Nephron progenitor cell (in vitro differentiated cells): ENCODE measurements at regions not wholly inside any gene's neighbourhood (a gene's known extent, or its start where the extent isn't known, plus 50 kb on each side); places are given as distances from the start of the nearest gene placed in this dataset.

ENCODE experiments used
- DNase-seq: peaks from one replicate; pipeline ENCODE4 v3.0.0; 2021
- H3K27ac Mint-ChIP-seq: 2 replicates; pipeline ENCODE4 v1.8.0; 2021; ENCODE audit warnings: mild to moderate bottlenecking, moderate library complexity, mixed read lengths
- H3K27me3 Mint-ChIP-seq: 2 replicates; pipeline ENCODE4 v1.8.0; 2021; ENCODE audit warnings: mild to moderate bottlenecking, low read depth, mixed read lengths; ENCODE audit not compliant: poor library complexity
- H3K36me3 Mint-ChIP-seq: 2 replicates; pipeline ENCODE4 v1.8.0; 2021; ENCODE audit warnings: low read depth, mixed read lengths
- H3K4me1 Mint-ChIP-seq: 2 replicates; pipeline ENCODE4 v1.8.0; 2021; ENCODE audit warnings: mixed read lengths
- H3K4me3 Mint-ChIP-seq: 2 replicates; pipeline ENCODE4 v1.8.0; 2021; ENCODE audit warnings: mild to moderate bottlenecking, moderate library complexity, mixed read lengths
- H3K9me3 Mint-ChIP-seq: 2 replicates; pipeline ENCODE4 v1.8.0; 2021; ENCODE audit warnings: mild to moderate bottlenecking, moderate library complexity, mixed read lengths
- CTCF ChIP-seq: fragments of 200-600 bp; sonication (generic); IDR thresholded peaks from 2 replicates; pipeline ENCODE4 v1.5.0; 2021; ENCODE audit warnings: antibody characterized with exemption

GRCh38 chr18:28707006-28707405 lies 530.1 kb upstream of the CDH2 start:
- peaks cover 18% of the 10 kb centered on the region for H3K4me1 Mint-ChIP-seq
- TF ChIP-seq CTCF = no peak
- peak overlapping the region; percentile 72 for H3K27ac Mint-ChIP-seq
- H3K9me3 Mint-ChIP-seq = no peaks in the 10 kb centered on the region
- H3K4me3 Mint-ChIP-seq = no peak overlapping the region
- no peaks in the 10 kb centered on the region for H3K27me3 Mint-ChIP-seq
- no peak for DNase-seq
- no peaks in the 10 kb centered on the region for H3K36me3 Mint-ChIP-seq

GRCh38 chr18:28706397-28706796 lies 529.5 kb upstream of the CDH2 start:
- DNase-seq = no peak
- H3K27ac Mint-ChIP-seq = peak overlapping the region; percentile 24
- H3K9me3 Mint-ChIP-seq = no peaks in the 10 kb centered on the region
- H3K27me3 Mint-ChIP-seq = no peaks in the 10 kb centered on the region
- H3K4me3 Mint-ChIP-seq = no peak overlapping the region
- TF ChIP-seq CTCF = no peak
- H3K36me3 Mint-ChIP-seq = no peaks in the 10 kb centered on the region
- H3K4me1 Mint-ChIP-seq = peaks cover 18% of the 10 kb centered on the region

DNA sequence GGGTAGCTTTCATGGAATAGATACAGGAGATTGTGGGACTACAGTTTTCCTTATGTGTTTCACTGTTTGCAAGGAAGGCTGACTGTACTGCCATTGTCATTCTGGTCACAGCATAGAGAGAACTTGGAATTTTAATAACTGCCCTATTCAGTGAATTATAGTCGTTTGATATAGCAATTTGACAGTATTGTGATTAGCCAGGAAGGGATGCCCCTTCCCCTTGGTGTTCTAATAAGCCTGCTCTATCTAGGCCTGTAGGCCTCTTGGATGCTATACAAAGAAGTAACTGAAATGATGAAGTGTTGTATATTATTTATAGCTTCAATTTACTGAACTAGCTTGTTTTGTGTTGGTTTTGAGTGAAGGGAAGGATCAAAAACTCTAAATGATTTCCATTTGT lies 528.6 kb upstream of the CDH2 start:
- no peak for TF ChIP-seq CTCF
- Mint-ChIP-seq H3K9me3 (no peaks in the 10 kb centered on the region), H3K4me3 (no peak overlapping the region), H3K4me1 (peaks cover 18% of the 10 kb centered on the region), H3K36me3 (no peaks in the 10 kb centered on the region), H3K27ac (peak overlapping the region; percentile 12), H3K27me3 (no peaks in the 10 kb centered on the region)
- DNase-seq = no peak

DNA sequence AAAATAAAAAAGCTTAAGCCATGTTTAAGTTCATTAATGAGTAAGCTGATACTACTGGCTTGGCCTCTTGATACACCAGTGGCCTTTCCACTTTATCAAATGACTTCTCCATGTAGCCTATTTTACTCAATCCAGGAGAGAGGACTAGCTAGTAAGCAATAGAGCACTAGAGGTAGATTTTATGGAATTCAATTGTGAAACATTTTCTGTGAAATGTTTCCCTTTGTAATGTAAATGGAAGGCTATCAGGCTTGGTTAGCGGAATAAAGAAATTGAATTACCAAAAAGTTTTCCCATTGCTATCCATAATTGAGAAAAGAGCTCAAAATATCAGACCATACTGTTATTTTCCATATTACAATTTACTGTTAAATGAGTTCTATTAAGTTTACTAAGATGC lies 515.4 kb upstream of the CDH2 start:
- H3K4me3 Mint-ChIP-seq = no peak overlapping the region
- TF ChIP-seq CTCF = no peak
- DNase-seq = no peak

DNA sequence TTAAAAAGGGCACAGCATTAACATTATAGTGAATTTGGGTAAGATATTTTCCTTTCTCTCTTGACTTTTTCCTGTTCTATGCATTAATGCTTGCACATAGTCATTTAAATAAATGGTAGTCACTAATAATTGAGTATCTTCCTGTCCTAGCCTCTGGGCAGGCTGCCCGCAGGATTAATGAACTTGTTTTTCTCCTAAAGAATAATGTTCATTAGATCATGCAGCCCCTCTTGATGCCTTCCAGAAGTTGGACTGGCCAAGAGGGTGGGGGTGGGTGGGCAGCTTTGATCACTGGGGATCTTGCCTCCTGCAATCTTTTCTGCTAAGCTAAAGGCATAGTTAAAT lies 514.5 kb upstream of the CDH2 start:
- TF ChIP-seq CTCF = no peak
- no peaks in the 10 kb centered on the region for H3K36me3 Mint-ChIP-seq
- H3K4me3 Mint-ChIP-seq = no peak overlapping the region
- peaks cover 5% of the 10 kb centered on the region for H3K27me3 Mint-ChIP-seq
- no peaks in the 10 kb centered on the region for H3K9me3 Mint-ChIP-seq
- H3K27ac Mint-ChIP-seq = no peak overlapping the region
- peaks cover 5% of the 10 kb centered on the region for H3K4me1 Mint-ChIP-seq
- no peak for DNase-seq

More for the DNA sequence above, 515.4 kb upstream of the CDH2 start:
- Mint-ChIP-seq H3K9me3 (peaks cover 3% of the 10 kb centered on the region), H3K36me3 (no peaks in the 10 kb centered on the region), H3K4me1 (peaks cover 5% of the 10 kb centered on the region), H3K27ac (no peak overlapping the region), H3K27me3 (peaks cover 5% of the 10 kb centered on the region)

GRCh38 chr18:28690836-28691495 lies 514.0 kb upstream of the CDH2 start:
- Mint-ChIP-seq H3K27me3 (peaks cover 5% of the 10 kb centered on the region), H3K27ac (no peak overlapping the region), H3K4me3 (no peak overlapping the region), H3K4me1 (peaks cover 5% of the 10 kb centered on the region), H3K9me3 (no peaks in the 10 kb centered on the region), H3K36me3 (no peaks in the 10 kb centered on the region)
- TF ChIP-seq CTCF = no peak
- DNase-seq = no peak
